A549 (cell line): ENCODE measurements at regions not wholly inside any gene's neighbourhood (a gene's known extent, or its start where the extent isn't known, plus 50 kb on each side); places are given as distances from the start of the nearest gene placed in this dataset.

ENCODE experiments used
- ATAC-seq, 2 experiments: fragments of 200-7000 bp in 1 of 2; fragments of >200 bp in 1 of 2; cut with Nextera tagmentation in 1 of 2; cut with Tn5 transposase in 1 of 2; 3 replicates each; pipeline versions ENCODE4 v1.8.0 to v1.9.1; 2018 to 2020; ENCODE audit warnings: mild to moderate bottlenecking in 1 of 2, moderate library complexity in 1 of 2
- CTCF ChIA-PET: fragments of 300-600 bp; sonication (Branson Sonifier 250); formaldehyde crosslinking; extraction: SDS; loops from one replicate; lab custom pipeline; 2021; ENCODE audit warnings: antibody characterized with exemption, inconsistent platforms; lab: Yijun Ruan, JAX
- POLR2A ChIA-PET: fragments of 350-600 bp; formaldehyde crosslinking; extraction: SDS; loops from one replicate; lab custom pipeline; 2021; ENCODE audit warnings: antibody characterized with exemption, inconsistent platforms; lab: Yijun Ruan, JAX
- DNase-seq, 2 experiments: peaks; one replicate each; pipeline versions ENCODE4 v3.0.0 to v3.0.0-alpha.2; 2011 to 2016; ENCODE audit warnings: low read depth in 1 of 2, low spot score in 1 of 2
- FAIRE-seq: peaks from 2 replicates; lab custom pipeline; 2011; peaks lifted over from hg19 to GRCh38; lab: Jason Lieb, UNC
- H3K27ac ChIP-seq, 2 experiments: fragments of >200 bp; sonication (Bioruptor Twin); formaldehyde crosslinking; 3 replicates each; pipeline ENCODE4 v1.5.1; 2016 to 2017
- H3K4me1 ChIP-seq: fragments of >200 bp; sonication (Bioruptor Twin); formaldehyde crosslinking; 3 replicates; pipeline ENCODE4 v1.6.1; 2016
- H3K4me2 ChIP-seq: fragments of >200 bp; sonication (Bioruptor Twin); formaldehyde crosslinking; 3 replicates; pipeline ENCODE4 v1.6.1; 2016
- H3K4me3 ChIP-seq: fragments of >200 bp; sonication (Bioruptor Twin); formaldehyde crosslinking; 3 replicates; pipeline ENCODE4 v1.5.1; 2016
- H3K9me3 ChIP-seq: fragments of >200 bp; sonication (Bioruptor Twin); formaldehyde crosslinking; 3 replicates; pipeline ENCODE4 v1.6.1; 2016
- BHLHE40 ChIP-seq: IDR thresholded peaks from 2 replicates; pipeline ENCODE4 v1.6.1; 2012; ENCODE audit warnings: low read depth, low read length, inconsistent platforms
- CBX8 ChIP-seq: fragments of 200-600 bp; sonication (generic); IDR thresholded peaks from 2 replicates; pipeline ENCODE4 v1.6.1; 2016
- CEBPB ChIP-seq, 2 experiments: fragments of >200 bp in 1 of 2; sonication (Bioruptor Twin) in 1 of 2; formaldehyde crosslinking in 1 of 2; IDR thresholded peaks; 2 replicates each; pipeline ENCODE4 v1.6.1; 2012 to 2016
- E2F6 ChIP-seq: IDR thresholded peaks from 2 replicates; pipeline ENCODE4 v1.6.1; 2012; ENCODE audit warnings: low read depth, borderline replicate concordance
- EHF ChIP-seq: fragments of 250-450 bp; sonication (Bioruptor Pico); IDR thresholded peaks from 2 replicates; pipeline ENCODE4 v1.5.0; 2020; ENCODE audit warnings: mild to moderate bottlenecking
- EP300 ChIP-seq, 2 experiments: fragments of >200 bp; sonication (Bioruptor Twin); formaldehyde crosslinking; IDR thresholded peaks; 2 replicates in 1 of 2; 3 replicates in 1 of 2; pipeline ENCODE4 v1.6.1; 2016 to 2017
- FOSB ChIP-seq: fragments of 250-450 bp; sonication (Bioruptor Pico); IDR thresholded peaks from 2 replicates; pipeline ENCODE4 v1.5.0; 2020; ENCODE audit warnings: mild to moderate bottlenecking, moderate library complexity
- FOXS1 ChIP-seq: fragments of 250-450 bp; sonication (Bioruptor Pico); IDR thresholded peaks from 2 replicates; pipeline ENCODE4 v1.5.0; 2020; ENCODE audit warnings: mild to moderate bottlenecking, moderate library complexity
- GATA3 ChIP-seq: IDR thresholded peaks from 2 replicates; pipeline ENCODE4 v1.6.1; 2012; ENCODE audit warnings: borderline replicate concordance
- HDAC2 ChIP-seq: fragments of 200-600 bp; sonication (generic); IDR thresholded peaks from 2 replicates; pipeline ENCODE4 v1.6.1; 2016
- HEYL ChIP-seq: fragments of 250-450 bp; sonication (Bioruptor Pico); IDR thresholded peaks from 2 replicates; pipeline ENCODE4 v1.8.0; 2021; ENCODE audit warnings: mild to moderate bottlenecking, moderate library complexity
- HMGXB4 ChIP-seq: fragments of 250-450 bp; sonication (Bioruptor Pico); IDR thresholded peaks from 2 replicates; pipeline ENCODE4 v1.5.0; 2021; ENCODE audit warnings: mild to moderate bottlenecking, moderate library complexity, borderline replicate concordance
- HOXB13 ChIP-seq: fragments of 250-450 bp; sonication (Bioruptor Pico); IDR thresholded peaks from 2 replicates; pipeline ENCODE4 v1.5.0; 2020; ENCODE audit warnings: low read depth, mild to moderate bottlenecking, moderate library complexity
- HOXB5 ChIP-seq: fragments of 250-450 bp; sonication (Bioruptor Pico); IDR thresholded peaks from 2 replicates; pipeline ENCODE4 v1.5.0; 2020; ENCODE audit warnings: mild to moderate bottlenecking, moderate library complexity
- JUNB ChIP-seq: fragments of >200 bp; sonication (Bioruptor Twin); formaldehyde crosslinking; IDR thresholded peaks from 2 replicates; pipeline ENCODE4 v1.6.1; 2016
- KDM1A ChIP-seq: fragments of 200-600 bp; sonication (generic); IDR thresholded peaks from 2 replicates; pipeline ENCODE4 v1.6.1; 2016; ENCODE audit warnings: low read depth, mild to moderate bottlenecking
- MAFK ChIP-seq: fragments of 450-650 bp; IDR thresholded peaks from 2 replicates; pipeline ENCODE4 v1.6.1; 2014; ENCODE audit not compliant: partially characterized antibody
- MYC ChIP-seq: IDR thresholded peaks from 2 replicates; pipeline ENCODE4 v1.6.1; 2012; ENCODE audit warnings: mild to moderate bottlenecking, inconsistent platforms, low read length, improper control_type of control experiment, borderline replicate concordance
- NPAS2 ChIP-seq: fragments of 250-450 bp; sonication (Bioruptor Pico); IDR thresholded peaks from 2 replicates; pipeline ENCODE4 v1.8.0; 2022; ENCODE audit warnings: mild to moderate bottlenecking, moderate library complexity, borderline replicate concordance
- NR3C1 ChIP-seq: fragments of >200 bp; sonication (Bioruptor Twin); formaldehyde crosslinking; IDR thresholded peaks from 3 replicates; pipeline ENCODE4 v1.6.1; 2017
- PBX3 ChIP-seq: IDR thresholded peaks from 2 replicates; pipeline ENCODE4 v1.6.1; 2012
- PHF8 ChIP-seq: fragments of 200-600 bp; sonication (generic); IDR thresholded peaks from 2 replicates; pipeline ENCODE4 v1.6.1; 2016; ENCODE audit warnings: low read depth, mild to moderate bottlenecking, antibody characterized with exemption, moderate library complexity, borderline replicate concordance
- POLR2A ChIP-seq: IDR thresholded peaks from 2 replicates; pipeline ENCODE4 v1.6.1; 2012; ENCODE audit warnings: mild to moderate bottlenecking, low read length
- POLR2AphosphoS2 ChIP-seq: conservative IDR thresholded peaks from 2 replicates; pipeline ENCODE4 v1.6.1; 2012; ENCODE audit warnings: low read length, improper control_type of control experiment, inconsistent platforms
- RAD21 ChIP-seq, 2 experiments: fragments of >200 bp in 1 of 2; sonication (Bioruptor Twin) in 1 of 2; formaldehyde crosslinking in 1 of 2; IDR thresholded peaks in 1 of 2; conservative IDR thresholded peaks in 1 of 2; 2 replicates in 1 of 2; 3 replicates in 1 of 2; pipeline ENCODE4 v1.6.1; 2012 to 2018; ENCODE audit warnings: inconsistent platforms in 1 of 2
- RCOR1 ChIP-seq: fragments of 150-350 bp; IDR thresholded peaks from 2 replicates; pipeline ENCODE4 v1.6.1; 2014; ENCODE audit warnings: antibody characterized with exemption, low read length, low read depth
- RFX5 ChIP-seq: fragments of 450-650 bp; IDR thresholded peaks from 2 replicates; pipeline ENCODE4 v1.7.1; 2014; ENCODE audit warnings: antibody characterized with exemption, mild to moderate bottlenecking, moderate library complexity
- RNF2 ChIP-seq: fragments of 200-600 bp; sonication (generic); IDR thresholded peaks from 2 replicates; pipeline ENCODE4 v1.6.1; 2016; ENCODE audit warnings: low read depth, mild to moderate bottlenecking, antibody characterized with exemption, moderate library complexity, borderline replicate concordance
- SREBF2 ChIP-seq: fragments of 450-650 bp; IDR thresholded peaks from 2 replicates; pipeline ENCODE4 v1.6.1; 2014; ENCODE audit warnings: mild to moderate bottlenecking, moderate library complexity
- TFCP2L1 ChIP-seq: fragments of 250-450 bp; sonication (Bioruptor Pico); IDR thresholded peaks from 2 replicates; pipeline ENCODE4 v1.5.0; 2021; ENCODE audit warnings: mild to moderate bottlenecking
- WGBS: methylation state at CpG from one replicate; pipeline ENCODE4 v1.1.6; 2017; ENCODE audit errors: missing lambda C conversion rate; 5-methylcytosine and 5-hydroxymethylcytosine counted together
- TF ChIP-seq, protein P1 (sequence below): fragments of >200 bp; sonication (Bioruptor Twin); formaldehyde crosslinking; IDR thresholded peaks from 3 replicates; pipeline ENCODE4 v1.6.1; 2016
- TF ChIP-seq, protein P2 (sequence below): fragments of 250-450 bp; sonication (Bioruptor Pico); IDR thresholded peaks from 2 replicates; pipeline ENCODE4 v1.5.0; 2020; ENCODE audit warnings: low read depth, mild to moderate bottlenecking, moderate library complexity

DNA sequence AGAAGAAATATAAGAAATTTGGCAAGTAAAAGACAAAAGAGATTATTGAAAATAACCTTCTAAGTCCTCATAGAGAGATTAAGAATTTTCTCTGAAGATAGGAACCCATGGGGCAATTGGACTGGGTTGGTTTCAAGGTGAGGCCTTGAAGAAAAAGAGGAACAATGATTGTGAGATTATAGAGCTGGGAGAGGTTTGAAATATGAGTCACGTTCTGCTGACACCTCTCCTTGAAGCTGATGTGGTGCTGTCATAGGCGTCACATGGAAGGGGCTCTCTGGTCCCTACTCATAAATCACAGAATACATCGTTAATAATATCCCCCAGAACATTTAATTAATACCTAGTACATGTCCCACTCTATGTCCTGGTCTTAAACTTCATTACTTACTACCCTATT lies 227.6 kb upstream of the PDE3A start:
- no peak for DNase-seq
- H3K4me2 ChIP-seq: no peak overlapping the region
- no peak for ATAC-seq
- 60% methylated on average over 3 of the region's 3 CpGs for WGBS
- TF ChIP-seq EP300 (IDR thresholded peaks at IDR 0.05): no peak
- no peak for TF ChIP-seq KDM1A
- TF ChIP-seq HEYL (CRISPR knock-in tag): no peak
- no peak for TF ChIP-seq SREBF2
- no peak for TF ChIP-seq HOXB5 (CRISPR knock-in tag)
- TF ChIP-seq CBX8: no peak
- no peak overlapping the region for H3K27ac ChIP-seq
- H3K4me3 ChIP-seq: no peak overlapping the region
- no peaks in the 10 kb centered on the region for H3K4me1 ChIP-seq
- H3K9me3 ChIP-seq: no peaks in the 10 kb centered on the region
- no peak for FAIRE-seq
- ChIA-PET POLR2A (no interaction called here), CTCF (interaction anchor here (0.8 kb wide), 1 partner anchor 19 kb away, joined by 5 read pairs; no protein-coding TSS in a partner anchor)

DNA sequence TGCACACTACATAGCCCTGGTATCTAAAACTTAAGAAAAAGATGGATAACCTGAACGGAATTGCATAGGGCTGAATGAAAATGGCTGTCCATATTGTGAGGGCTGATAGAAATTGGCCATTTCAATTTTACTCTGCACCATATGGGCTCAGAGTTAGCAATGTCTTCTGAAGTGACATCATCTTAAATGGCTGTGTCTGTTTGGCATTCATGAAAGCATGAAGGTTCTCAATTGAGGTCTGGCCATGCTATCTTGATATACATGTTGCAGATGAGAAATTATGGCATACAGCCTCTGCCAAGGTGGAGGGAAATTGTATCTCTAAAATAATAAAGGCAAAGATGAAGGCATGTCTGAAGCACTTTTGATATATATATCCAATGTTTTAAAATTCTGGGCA lies 226.0 kb upstream of the PDE3A start:
- H3K4me1 ChIP-seq: no peaks in the 10 kb centered on the region
- H3K27ac ChIP-seq: no peak overlapping the region
- no peaks in the 10 kb centered on the region for H3K9me3 ChIP-seq
- 76% methylated on average over 1 of the region's 1 CpG for WGBS
- FAIRE-seq: no peak
- DNase-seq: no peak
- ATAC-seq: no peak
- H3K4me2 ChIP-seq: no peak overlapping the region
- no peak overlapping the region for H3K4me3 ChIP-seq
- TF ChIP-seq TFCP2L1 (CRISPR knock-in tag) (no peak), POLR2AphosphoS2 (no peak)
- ChIA-PET POLR2A (no interaction called here), CTCF (no interaction called here)

DNA sequence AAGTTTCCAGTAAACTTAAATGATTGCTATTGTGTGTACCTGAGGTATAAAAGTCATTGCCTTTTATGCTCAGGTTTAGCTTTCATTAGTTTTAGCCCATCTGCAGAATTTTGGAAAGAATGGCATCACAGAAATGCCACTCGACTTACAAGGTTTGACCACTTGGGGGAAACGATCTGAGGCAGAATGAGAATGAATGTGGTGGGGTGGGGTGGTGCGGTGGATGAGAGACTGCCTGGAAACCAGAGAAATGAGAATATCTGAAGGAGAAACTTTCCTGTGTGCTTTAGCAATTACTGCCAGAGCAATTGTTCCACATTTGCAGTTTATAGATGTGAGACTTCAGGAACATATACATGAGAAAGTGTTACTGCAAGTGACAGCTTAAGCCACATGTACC lies 225.4 kb upstream of the PDE3A start:
- peak; percentile 43 to 55; a peak in 3 of 6 replicates for ATAC-seq
- CTCF ChIA-PET: no interaction called here

GRCh38 chr12:20144341-20144740 lies 224.0 kb upstream of the PDE3A start:
- DNase-seq (no peak), FAIRE-seq (no peak), ATAC-seq (no peak)
- H3K4me1 ChIP-seq: no peaks in the 10 kb centered on the region
- no peak overlapping the region for H3K4me2 ChIP-seq
- ChIA-PET CTCF (no interaction called here), POLR2A (no interaction called here)
- H3K27ac ChIP-seq: no peak overlapping the region
- 32% methylated on average over 3 of the region's 3 CpGs for WGBS
- H3K4me3 ChIP-seq: no peak overlapping the region
- H3K9me3 ChIP-seq: no peaks in the 10 kb centered on the region
- TF ChIP-seq E2F6 (no peak), POLR2A (no peak), RAD21 (conservative IDR thresholded peaks at IDR 0.05 in 1 of 2, IDR thresholded peaks at IDR 0.05 in 1 of 2) (no peak), FOSB (no peak), RCOR1 (no peak), RNF2 (no peak), HOXB13 (CRISPR knock-in tag) (no peak), CEBPB (IDR thresholded peaks at IDR 0.05) (no peak), KDM1A (no peak), GATA3 (no peak), HMGXB4 (CRISPR knock-in tag) (no peak), NR3C1 (no peak)
- TF ChIP-seq, protein P1, sequence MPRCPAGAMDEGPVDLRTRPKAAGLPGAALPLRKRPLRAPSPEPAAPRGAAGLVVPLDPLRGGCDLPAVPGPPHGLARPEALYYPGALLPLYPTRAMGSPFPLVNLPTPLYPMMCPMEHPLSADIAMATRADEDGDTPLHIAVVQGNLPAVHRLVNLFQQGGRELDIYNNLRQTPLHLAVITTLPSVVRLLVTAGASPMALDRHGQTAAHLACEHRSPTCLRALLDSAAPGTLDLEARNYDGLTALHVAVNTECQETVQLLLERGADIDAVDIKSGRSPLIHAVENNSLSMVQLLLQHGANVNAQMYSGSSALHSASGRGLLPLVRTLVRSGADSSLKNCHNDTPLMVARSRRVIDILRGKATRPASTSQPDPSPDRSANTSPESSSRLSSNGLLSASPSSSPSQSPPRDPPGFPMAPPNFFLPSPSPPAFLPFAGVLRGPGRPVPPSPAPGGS: no peak

More for the DNA sequence above, 225.4 kb upstream of the PDE3A start:
- Histone ChIP-seq H3K4me2 (no peak overlapping the region), H3K4me1 (no peaks in the 10 kb centered on the region), H3K9me3 (no peaks in the 10 kb centered on the region), H3K27ac (no peak overlapping the region), H3K4me3 (no peak overlapping the region)
- WGBS: 35% methylated on average over 3 of the region's 3 CpGs
- POLR2A ChIA-PET: no interaction called here
- no peak for FAIRE-seq
- TF ChIP-seq KDM1A: no peak
- TF ChIP-seq FOXS1 (CRISPR knock-in tag): no peak
- no peak for TF ChIP-seq PBX3
- no peak for TF ChIP-seq BHLHE40
- no peak for TF ChIP-seq EHF
- TF ChIP-seq JUNB: no peak
- TF ChIP-seq RCOR1: no peak
- no peak for TF ChIP-seq HDAC2
- TF ChIP-seq PHF8: no peak
- TF ChIP-seq, protein P2, sequence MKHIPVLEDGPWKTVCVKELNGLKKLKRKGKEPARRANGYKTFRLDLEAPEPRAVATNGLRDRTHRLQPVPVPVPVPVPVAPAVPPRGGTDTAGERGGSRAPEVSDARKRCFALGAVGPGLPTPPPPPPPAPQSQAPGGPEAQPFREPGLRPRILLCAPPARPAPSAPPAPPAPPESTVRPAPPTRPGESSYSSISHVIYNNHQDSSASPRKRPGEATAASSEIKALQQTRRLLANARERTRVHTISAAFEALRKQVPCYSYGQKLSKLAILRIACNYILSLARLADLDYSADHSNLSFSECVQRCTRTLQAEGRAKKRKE (CRISPR knock-in tag): no peak
- no peak for TF ChIP-seq RNF2
- no peak for TF ChIP-seq MAFK
- TF ChIP-seq NPAS2 (CRISPR knock-in tag): no peak
- TF ChIP-seq RFX5: no peak
- TF ChIP-seq MYC: no peak
- DNase-seq: peak in 1 of 2 experiments; percentile 10
